ENCODE measurements at regions not wholly inside any gene's neighbourhood (a gene's known extent, or its start where the extent isn't known, plus 50 kb on each side); places are given as distances from the start of the nearest gene placed in this dataset.

GRCh38 chr4:158322109-158322508 lies 111.8 kb downstream of the TMEM144 start:
- TF ChIP-seq HDGF (IDR thresholded peaks at IDR 0.05; ENCODE audit: borderline replicate concordance) (no peak), SP1 (IDR thresholded peaks at IDR 0.05) (no peak), LEF1 (IDR thresholded peaks at IDR 0.05; ENCODE audit: borderline replicate concordance) (no peak), FOXM1 (IDR thresholded peaks at IDR 0.05; ENCODE audit: borderline replicate concordance) (no peak), CTBP1 (IDR thresholded peaks at IDR 0.05; ENCODE audit: borderline replicate concordance) (no peak), FOXK2 (IDR thresholded peaks at IDR 0.05) (no peak)

All from HEK293T (cell line).